ENCODE measurements at regions not wholly inside any gene's neighbourhood (a gene's known extent, or its start where the extent isn't known, plus 50 kb on each side); places are given as distances from the start of the nearest gene placed in this dataset.

- BruUV-seq (replicated peaks): no TSS peak
- CTCF ChIA-PET: no interaction called here
- 100% methylated on average over 1 of the region's 2 CpGs; no CpG with 5 or more reads in 1 of the 2 experiments for WGBS, 2 experiments (ENCODE audit: extremely low coverage in 2 of 2, insufficient read length in 1 of 2)
These were observed 89.8 kb downstream of the NREP start for GRCh38 chr5:111667128-111667736.

More at GRCh38 chr5:111667128-111667736, 89.8 kb downstream of the NREP start:
- DNase-seq (no peak), ATAC-seq (ENCODE audit: low read depth) (no peak)
- in situ Hi-C loops (cut with MboI; ENCODE audit: low sequenced_read_pairs) (no loop called here), dilution Hi-C loops (cut with HindIII; ENCODE audit: low sequenced_read_pairs, unreplicated experiment) (no loop called here), intact Hi-C loops (cut with micrococcal nuclease) (no loop called here)
- no peaks in the 10 kb centered on the region for H3K36me3 ChIP-seq (ENCODE audit: control insufficient read depth, insufficient read depth, low read length)
- H4K91ac ChIP-seq (ENCODE audit: insufficient read depth, low read depth, low read length): no peak overlapping the region
- H2AK9ac ChIP-seq (replicated peaks; ENCODE audit: low read depth, low read length, poor library complexity): no peak overlapping the region
- no peak overlapping the region for H4K8ac ChIP-seq (ENCODE audit: low read depth in 2 of 2, low read length in 2 of 2)
- H3K79me1 ChIP-seq (ENCODE audit: low read depth in 1 of 2, low read length in 2 of 2): no peaks in the 10 kb centered on the region
- no peaks in the 10 kb centered on the region for H4K20me1 ChIP-seq (ENCODE audit: insufficient read depth, low read length)
- no peak overlapping the region for H3K9ac ChIP-seq (ENCODE audit: low read depth, low read length)
- H3K14ac ChIP-seq (replicated peaks; ENCODE audit: low read depth, low read length): no peak overlapping the region
- POLR2A ChIA-PET (ENCODE audit: unreplicated experiment): no interaction called here
- H2BK120ac ChIP-seq (ENCODE audit: low read depth, low read length): no peak overlapping the region
- no peak for TF ChIP-seq USF2 (IDR thresholded peaks at IDR 0.05; ENCODE audit: low read depth, low read length)
- TF ChIP-seq MAZ (IDR thresholded peaks at IDR 0.05; ENCODE audit: borderline replicate concordance, low read depth, low read length): no peak
- TF ChIP-seq, protein P1, sequence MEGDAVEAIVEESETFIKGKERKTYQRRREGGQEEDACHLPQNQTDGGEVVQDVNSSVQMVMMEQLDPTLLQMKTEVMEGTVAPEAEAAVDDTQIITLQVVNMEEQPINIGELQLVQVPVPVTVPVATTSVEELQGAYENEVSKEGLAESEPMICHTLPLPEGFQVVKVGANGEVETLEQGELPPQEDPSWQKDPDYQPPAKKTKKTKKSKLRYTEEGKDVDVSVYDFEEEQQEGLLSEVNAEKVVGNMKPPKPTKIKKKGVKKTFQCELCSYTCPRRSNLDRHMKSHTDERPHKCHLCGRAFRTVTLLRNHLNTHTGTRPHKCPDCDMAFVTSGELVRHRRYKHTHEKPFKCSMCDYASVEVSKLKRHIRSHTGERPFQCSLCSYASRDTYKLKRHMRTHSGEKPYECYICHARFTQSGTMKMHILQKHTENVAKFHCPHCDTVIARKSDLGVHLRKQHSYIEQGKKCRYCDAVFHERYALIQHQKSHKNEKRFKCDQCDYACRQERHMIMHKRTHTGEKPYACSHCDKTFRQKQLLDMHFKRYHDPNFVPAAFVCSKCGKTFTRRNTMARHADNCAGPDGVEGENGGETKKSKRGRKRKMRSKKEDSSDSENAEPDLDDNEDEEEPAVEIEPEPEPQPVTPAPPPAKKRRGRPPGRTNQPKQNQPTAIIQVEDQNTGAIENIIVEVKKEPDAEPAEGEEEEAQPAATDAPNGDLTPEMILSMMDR (conservative IDR thresholded peaks at IDR 0.05; ENCODE audit: low read depth, low read length): no peak
- TF ChIP-seq RAD21 (IDR thresholded peaks at IDR 0.05; ENCODE audit: low read length): no peak
- no peak for TF ChIP-seq CHD1 (IDR thresholded peaks at IDR 0.05; ENCODE audit: low read depth, low read length)
- TF ChIP-seq RFX5 (IDR thresholded peaks at IDR 0.05; ENCODE audit: low read depth, low read length): no peak
- TF ChIP-seq BHLHE40 (IDR thresholded peaks at IDR 0.05; ENCODE audit: low read depth, low read length): no peak
- no peak overlapping the region for H3K18ac ChIP-seq (ENCODE audit: low read depth, low read length)
- H3K4me3 ChIP-seq (ENCODE audit: insufficient read depth, low read depth, low read length): no peak overlapping the region
- H2BK15ac ChIP-seq (ENCODE audit: low read depth, low read length): no peak overlapping the region
- H4K5ac ChIP-seq (ENCODE audit: low read depth, low read length): no peak overlapping the region
- no peak overlapping the region for H2BK5ac ChIP-seq (ENCODE audit: low read depth, low read length, poor library complexity, severe bottlenecking)
- H3K23ac ChIP-seq (ENCODE audit: low read depth, low read length): no peak overlapping the region
- peaks cover 2% of the 10 kb centered on the region; the same call in 1 of the 2 replicates for H3K9me1 ChIP-seq (ENCODE audit: insufficient read depth, low read length)
- H3K27ac ChIP-seq (ENCODE audit: insufficient read depth, low read length): no peak overlapping the region
- H2AK5ac ChIP-seq (ENCODE audit: low read depth, low read length): no peak overlapping the region
- no peak overlapping the region for H3K4me2 ChIP-seq (ENCODE audit: low read depth, low read length)
- no peaks in the 10 kb centered on the region for H3K9me3 ChIP-seq (ENCODE audit: control insufficient read depth, insufficient read depth, low read length)
- H3K4ac ChIP-seq (ENCODE audit: low read depth, low read length): no peak overlapping the region
- H3K4me1 ChIP-seq (ENCODE audit: control insufficient read depth, insufficient read depth, low read length): no peaks in the 10 kb centered on the region; the same call in 1 of the 2 replicates
- H2AFZ ChIP-seq (replicated peaks; ENCODE audit: low read length, poor library complexity): no peak overlapping the region
- no peak overlapping the region for H2BK20ac ChIP-seq (ENCODE audit: low read depth, low read length)
- H3K27me3 ChIP-seq (ENCODE audit: control insufficient read depth, insufficient read depth, low read length): no peaks in the 10 kb centered on the region
- H3K56ac ChIP-seq (ENCODE audit: extremely low read depth, insufficient read depth, low read length): no peak overlapping the region

Data from IMR-90 (cell line).